Activated CD8-positive, alpha-beta memory T cell treated with anti-CD3 and anti-CD28 coated beads, Interleukin-2, amount 50 U/mL, for 24 hours (primary cell): ENCODE measurements at regions not wholly inside any gene's neighbourhood (a gene's known extent, or its start where the extent isn't known, plus 50 kb on each side); places are given as distances from the start of the nearest gene placed in this dataset.
"Not testable (repeated sequence)": the region's sequence is repeated elsewhere in the genome, so short reads cannot be mapped to it uniquely, and the experiment has no call there.

Experiments used
- DNase-seq: peaks from one replicate; pipeline ENCODE4 v3.0.0-alpha.2; 2020; ENCODE audit errors: extremely low read depth

GRCh38 chr1:193413376-193413775 is 227.0 kb upstream of the B3GALT2 start:
- no peak for DNase-seq

GRCh38 chr1:193412748-193413147 is 226.3 kb upstream of the B3GALT2 start:
- no peak for DNase-seq

- DNase-seq = no peak
Observed at GRCh38 chr1:193411714-193412113, 225.3 kb upstream of the B3GALT2 start.

- no peak for DNase-seq
Observed at GRCh38 chr1:193411215-193411614, 224.8 kb upstream of the B3GALT2 start.

GRCh38 chr1:193408782-193409293 is 222.4 kb upstream of the B3GALT2 start:
- DNase-seq = no peak

- no peak for DNase-seq
Observed at GRCh38 chr1:193406901-193407300, 220.5 kb upstream of the B3GALT2 start.

- no peak for DNase-seq
Observed at GRCh38 chr1:193404236-193404635, 217.8 kb upstream of the B3GALT2 start.

- DNase-seq = no peak
Observed at GRCh38 chr1:193402977-193403376, 216.6 kb upstream of the B3GALT2 start.

- no peak for DNase-seq
Observed at GRCh38 chr1:193402037-193402436, 215.6 kb upstream of the B3GALT2 start.

GRCh38 chr1:193394336-193394735 is 207.9 kb upstream of the B3GALT2 start:
- no peak for DNase-seq

- no peak for DNase-seq
Observed at GRCh38 chr1:193392686-193393085, 206.3 kb upstream of the B3GALT2 start.

GRCh38 chr1:193388683-193389082 is 202.3 kb upstream of the B3GALT2 start:
- DNase-seq = no peak

- no peak for DNase-seq
Observed at GRCh38 chr1:193388165-193388564, 201.8 kb upstream of the B3GALT2 start.

GRCh38 chr1:193387406-193387805 is 201.0 kb upstream of the B3GALT2 start:
- DNase-seq = no peak

GRCh38 chr1:193378451-193378850 is 192.0 kb upstream of the B3GALT2 start:
- not testable (repeated sequence) for DNase-seq

GRCh38 chr1:193377472-193377871 is 191.1 kb upstream of the B3GALT2 start:
- no peak for DNase-seq

GRCh38 chr1:193372553-193372952 is 186.1 kb upstream of the B3GALT2 start:
- no peak for DNase-seq

GRCh38 chr1:193368302-193368701 is 181.9 kb upstream of the B3GALT2 start:
- no peak for DNase-seq

- DNase-seq = no peak
Observed at GRCh38 chr1:193367863-193368262, 181.4 kb upstream of the B3GALT2 start.

- no peak for DNase-seq
Observed at GRCh38 chr1:193366764-193367507, 180.5 kb upstream of the B3GALT2 start.

- no peak for DNase-seq
Observed at GRCh38 chr1:193365966-193366365, 179.6 kb upstream of the B3GALT2 start.

GRCh38 chr1:193359631-193360030 is 173.2 kb upstream of the B3GALT2 start:
- DNase-seq = no peak

GRCh38 chr1:193358419-193358818 is 172.0 kb upstream of the B3GALT2 start:
- no peak for DNase-seq

GRCh38 chr1:193356249-193356648 is 169.8 kb upstream of the B3GALT2 start:
- no peak for DNase-seq
